Right ventricle myocardium inferior (tissue), 1 donor: ENCODE measurements at regions not wholly inside any gene's neighbourhood (a gene's known extent, or its start where the extent isn't known, plus 50 kb on each side); places are given as distances from the start of the nearest gene placed in this dataset.
A peak's percentile ranks its signal among the peaks of the same experiment; 100 is the strongest.

Source experiments
- ATAC-seq: fragments of 200-7000 bp; cut with Tn5 transposase; one replicate; pipeline ENCODE4 v1.9.1; 2020; ENCODE audit warnings: mild to moderate bottlenecking, moderate library complexity
- DNase-seq: peaks from one replicate; pipeline ENCODE4 v3.0.0; 2021; ENCODE audit errors: missing footprints
- intact Hi-C: fragments of 100-400 bp; cut with DNase I; formaldehyde crosslinking; loops from one replicate; pipeline ENCODE4 v1.11.0; 2022
- donor health status: DM: no; HTN: yes; CAD: no; lungs with severe emphysema.

DNA sequence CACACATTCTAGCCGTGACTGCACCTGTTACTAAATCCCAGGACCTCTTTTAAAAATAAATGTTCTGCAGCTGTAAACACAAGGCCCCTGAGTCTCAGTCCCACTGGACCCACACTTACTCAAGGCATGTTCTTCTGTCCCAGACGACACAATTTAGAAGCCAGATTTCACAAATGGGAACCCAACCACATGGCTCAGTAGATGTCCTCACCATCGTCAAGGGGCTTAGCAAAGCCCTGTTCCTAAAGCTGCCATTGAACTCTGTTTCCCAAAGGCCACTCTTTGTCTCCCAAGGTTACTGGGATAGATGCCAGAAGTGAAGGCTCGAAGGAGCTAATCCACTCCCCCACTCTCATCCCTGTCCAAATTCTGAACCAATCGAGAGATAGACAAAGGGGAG, 301.0 kb downstream of the GALR1 start:
- intact Hi-C loops, result no loop called here
- ATAC-seq, result peak; percentile 51
- no peak for DNase-seq

DNA sequence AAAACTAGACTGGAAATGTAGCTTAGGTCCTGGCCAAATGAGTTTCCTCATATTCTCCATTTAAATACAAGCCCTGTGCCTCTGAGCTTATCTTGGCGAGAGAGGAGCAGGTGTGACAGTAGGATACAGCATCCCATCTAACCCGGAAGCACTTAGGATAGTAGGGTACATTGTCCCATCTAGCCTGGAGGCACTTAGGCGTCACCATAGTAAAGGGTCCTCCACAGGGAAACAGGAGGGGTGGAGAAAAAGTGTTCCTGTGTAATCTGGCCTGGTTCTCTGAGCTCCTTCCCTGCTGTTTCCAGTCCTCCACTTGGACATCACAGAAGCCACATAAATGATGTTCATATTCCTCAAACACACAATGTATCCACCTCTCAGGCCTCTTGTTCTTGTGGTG, 301.4 kb downstream of the GALR1 start:
- intact Hi-C loops, result no loop called here
- ATAC-seq (no peak), DNase-seq (no peak)

DNA sequence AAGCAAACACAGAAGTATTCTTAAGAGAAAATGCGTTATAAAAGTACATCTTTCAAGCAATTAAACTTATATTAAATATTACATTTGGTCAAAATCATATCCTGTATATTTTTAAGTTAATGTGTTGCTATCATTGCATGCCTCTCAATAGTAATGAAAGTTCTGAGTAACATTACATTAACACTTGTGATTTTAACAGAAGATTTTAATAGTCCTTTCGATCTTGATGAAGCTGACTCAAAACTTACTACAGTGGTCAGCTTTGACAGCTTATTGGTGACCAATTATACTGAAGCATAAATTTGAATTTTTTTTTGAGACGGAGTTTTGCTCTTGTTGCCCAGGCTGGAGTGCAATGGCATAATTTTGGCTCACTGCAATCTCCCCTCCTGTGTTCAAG, 303.3 kb downstream of the GALR1 start:
- ATAC-seq, result no peak
- intact Hi-C loops, result no loop called here
- DNase-seq, result no peak

DNA sequence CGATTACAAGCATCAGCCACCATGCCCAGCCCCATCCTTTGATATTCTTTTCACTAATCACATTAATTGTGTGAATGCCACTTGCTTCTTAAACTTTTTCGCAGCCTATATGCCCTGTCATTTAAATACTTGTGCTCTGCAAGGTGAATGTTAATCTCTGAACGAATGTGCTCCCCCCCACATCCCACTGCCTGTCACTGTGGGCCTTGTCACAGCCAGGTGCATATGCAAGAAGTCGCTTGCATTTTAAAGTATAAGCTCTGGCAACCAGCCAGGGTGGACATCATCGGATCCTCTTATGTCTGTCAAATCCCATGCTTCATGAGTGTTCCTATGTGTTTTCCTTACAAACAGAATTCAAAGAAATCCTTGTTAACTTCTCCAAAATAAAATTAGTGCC, 304.4 kb downstream of the GALR1 start:
- DNase-seq (no peak), ATAC-seq (no peak)
- intact Hi-C loops, result no loop called here

DNA sequence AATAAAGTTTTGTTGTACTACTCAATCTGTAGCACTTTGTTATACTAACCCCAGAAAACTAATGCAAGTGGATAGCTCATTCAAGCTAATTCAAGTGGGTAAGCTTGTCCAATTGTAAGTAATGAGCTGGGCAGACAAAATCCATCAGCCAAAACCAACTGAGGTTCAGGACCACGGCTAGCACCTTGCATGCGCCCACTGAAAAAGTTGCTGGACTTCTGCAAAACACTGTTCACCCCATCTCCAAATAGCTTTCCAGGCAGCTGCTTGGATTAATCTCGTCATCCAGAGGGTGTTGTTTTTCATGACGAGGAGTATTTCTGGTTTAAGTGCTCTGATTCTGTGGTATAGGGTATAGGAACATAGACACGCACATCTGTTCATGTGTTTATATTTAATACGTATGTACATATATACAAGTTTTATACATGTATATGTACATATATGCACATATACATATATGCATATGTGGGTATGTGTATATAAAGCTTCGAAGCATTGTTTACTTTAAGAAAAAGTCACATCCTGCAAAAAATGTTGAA, 307.5 kb downstream of the GALR1 start:
- ATAC-seq (no peak), DNase-seq (no peak)
- intact Hi-C loops, result no loop called here

DNA sequence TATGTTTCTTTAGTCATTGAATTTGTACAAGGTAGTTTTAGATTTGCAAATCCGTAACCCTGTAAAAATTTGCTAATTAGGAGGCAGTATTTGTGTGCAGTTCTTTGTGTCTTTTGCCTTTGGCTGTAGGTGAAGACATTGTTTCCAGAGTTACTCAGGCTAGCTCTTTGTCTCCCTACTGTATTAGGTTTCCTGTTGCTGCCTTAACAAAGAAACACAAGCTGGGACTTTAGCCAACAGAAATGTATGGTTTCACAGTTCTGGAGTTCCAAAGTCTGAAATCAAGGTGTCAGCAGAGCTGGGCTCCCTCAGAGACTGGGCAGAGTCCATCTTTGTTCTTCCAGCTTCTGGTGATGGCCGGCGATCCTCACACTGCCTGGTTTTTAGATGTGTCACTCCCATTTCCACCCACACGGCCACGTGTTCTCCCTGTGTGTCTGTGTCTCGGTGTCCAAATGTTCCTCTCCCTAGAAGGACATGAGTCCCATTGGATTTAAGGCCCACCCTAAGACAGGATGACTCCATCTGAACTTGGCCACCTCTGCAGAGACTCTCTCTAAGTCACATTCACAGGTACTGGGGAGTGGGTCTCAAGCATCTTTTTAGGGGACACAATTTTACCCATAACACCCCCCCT, 309.7 kb downstream of the GALR1 start:
- ATAC-seq, result no peak
- intact Hi-C loops, result no loop called here

DNA sequence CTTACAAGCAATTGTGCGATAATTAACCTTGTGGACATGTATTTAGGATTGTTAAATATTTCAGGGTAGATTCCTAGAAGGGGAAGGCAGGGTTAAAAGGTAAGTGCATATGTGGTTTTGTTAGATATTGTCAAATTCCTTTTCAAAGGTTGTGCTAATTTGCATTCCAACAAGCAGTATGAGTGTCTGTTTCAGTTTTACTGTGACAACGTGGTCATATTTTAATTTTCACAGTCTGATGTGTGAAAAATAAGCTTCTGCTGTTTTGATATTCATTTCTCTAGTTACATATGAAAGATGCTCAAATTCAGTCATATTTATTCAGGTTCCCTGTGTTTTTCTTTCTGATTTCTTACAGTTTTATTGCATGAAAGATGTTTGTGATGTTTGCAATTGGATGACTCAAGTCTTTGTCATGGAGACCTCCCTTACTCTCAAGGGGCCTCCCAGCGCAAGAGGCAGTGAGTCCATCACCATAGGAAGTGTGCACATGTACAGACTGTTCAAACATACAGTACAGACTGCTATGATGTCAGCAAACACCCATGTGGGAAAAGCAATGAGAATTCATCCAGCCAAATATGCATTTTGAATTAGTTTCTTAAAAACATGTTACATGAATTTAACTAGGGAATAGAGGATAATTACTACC, 310.8 kb downstream of the GALR1 start:
- no peak for ATAC-seq
- intact Hi-C loops, result no loop called here
- DNase-seq, result no peak

More for the DNA sequence above, 309.7 kb downstream of the GALR1 start:
- DNase-seq, result no peak

DNA sequence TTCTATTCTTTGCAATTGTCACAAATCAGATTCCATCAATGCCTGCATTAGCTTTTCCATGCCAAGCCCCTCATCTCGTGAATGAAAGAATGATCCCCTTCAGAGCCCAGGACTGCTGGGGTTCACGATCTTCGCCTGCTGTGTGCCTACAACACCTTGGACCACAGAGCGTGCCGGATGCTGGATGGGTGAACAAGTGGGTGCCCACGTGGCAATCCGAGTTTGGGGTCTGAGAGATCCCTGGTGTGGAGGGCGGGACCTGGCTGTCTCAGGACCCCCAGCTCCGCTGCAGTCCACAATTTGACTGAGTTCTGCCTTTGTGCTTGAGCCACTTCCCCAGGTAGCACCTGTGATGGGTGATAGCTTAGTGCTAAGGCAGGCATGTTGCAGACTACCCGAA, 317.0 kb downstream of the GALR1 start:
- intact Hi-C loops, result no loop called here
- ATAC-seq, result no peak
- DNase-seq, result no peak

DNA sequence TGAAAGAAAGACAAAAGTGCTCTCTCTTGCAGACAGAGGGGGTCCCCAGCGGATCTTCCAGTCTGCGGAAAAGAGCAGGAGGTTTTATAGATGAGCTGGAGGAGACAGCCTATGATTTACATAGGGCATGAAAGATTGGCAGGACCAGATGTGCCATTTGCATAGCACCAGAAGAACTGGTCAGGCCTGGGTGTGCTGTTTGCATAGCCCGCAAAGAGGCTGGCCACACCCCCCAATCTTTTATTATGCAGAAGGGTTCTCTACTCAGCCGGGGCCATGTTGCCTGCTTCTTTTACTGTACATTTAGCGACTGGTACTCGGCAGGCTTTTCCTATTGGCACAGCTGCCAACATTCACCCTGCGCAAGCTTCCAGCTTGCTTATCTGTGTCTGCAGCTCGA, 317.6 kb downstream of the GALR1 start:
- no peak for ATAC-seq
- intact Hi-C loops, result no loop called here
- DNase-seq, result no peak

DNA sequence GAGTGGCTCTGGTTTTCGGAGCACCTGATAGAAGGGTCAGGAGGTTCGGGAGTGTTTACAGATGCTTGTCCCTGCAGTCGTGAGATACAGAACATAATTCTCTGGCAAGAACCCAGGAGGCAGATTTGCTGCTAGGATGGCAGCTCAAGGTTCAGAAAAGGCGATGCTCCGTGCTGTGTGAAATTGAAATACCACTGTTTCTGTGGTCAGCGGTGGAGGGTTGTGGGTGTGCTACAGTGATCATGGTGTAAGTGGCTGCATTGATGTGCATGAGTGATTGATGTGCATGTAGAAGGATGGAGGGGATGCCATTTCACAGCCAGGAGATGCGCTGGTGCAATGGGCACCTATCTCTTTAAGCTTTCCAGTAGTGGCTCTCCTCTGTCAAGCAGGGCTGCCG, 322.1 kb downstream of the GALR1 start:
- no peak for DNase-seq
- ATAC-seq, result no peak
- intact Hi-C loops, result no loop called here

DNA sequence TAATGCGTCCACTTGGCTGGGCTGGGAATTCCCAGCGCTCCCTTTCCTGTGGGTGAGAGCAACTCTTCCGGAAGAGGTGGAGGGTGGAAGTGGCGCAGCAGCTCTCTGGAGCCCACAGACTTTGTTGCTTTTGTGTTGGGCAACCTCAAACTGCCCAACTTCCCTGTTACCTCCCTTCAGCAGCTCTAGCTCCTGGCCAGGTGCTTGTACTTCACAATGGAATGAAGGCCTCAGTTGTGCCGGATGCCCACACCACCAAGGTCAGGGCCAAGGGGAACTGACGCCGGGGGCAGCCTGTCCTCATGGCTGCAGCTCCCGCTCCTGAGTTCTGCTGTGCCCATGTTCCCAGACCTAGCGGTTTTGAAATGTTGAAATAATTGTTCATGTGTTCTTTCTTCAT, 322.9 kb downstream of the GALR1 start:
- DNase-seq (no peak), ATAC-seq (no peak)
- intact Hi-C loops, result no loop called here

DNA sequence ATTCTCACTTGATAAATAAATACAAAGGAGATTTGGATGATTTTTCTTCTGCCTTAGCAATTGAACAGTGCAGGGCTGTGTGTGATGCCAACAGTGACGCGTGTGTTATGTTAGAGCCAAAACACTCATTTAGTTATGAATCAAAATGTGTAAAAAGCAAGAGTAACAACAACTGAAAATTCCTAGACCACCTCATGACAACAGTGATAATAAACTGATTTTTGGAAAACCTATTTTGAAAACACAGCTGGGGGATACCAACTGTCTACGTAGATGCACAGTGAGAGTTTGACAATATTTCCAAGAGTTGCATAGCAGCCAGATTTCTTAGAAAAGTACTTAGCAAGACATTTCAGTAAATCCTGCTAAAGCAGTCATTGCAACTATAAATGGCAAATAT, 323.9 kb downstream of the GALR1 start:
- ATAC-seq (no peak), DNase-seq (no peak)
- intact Hi-C loops, result no loop called here

DNA sequence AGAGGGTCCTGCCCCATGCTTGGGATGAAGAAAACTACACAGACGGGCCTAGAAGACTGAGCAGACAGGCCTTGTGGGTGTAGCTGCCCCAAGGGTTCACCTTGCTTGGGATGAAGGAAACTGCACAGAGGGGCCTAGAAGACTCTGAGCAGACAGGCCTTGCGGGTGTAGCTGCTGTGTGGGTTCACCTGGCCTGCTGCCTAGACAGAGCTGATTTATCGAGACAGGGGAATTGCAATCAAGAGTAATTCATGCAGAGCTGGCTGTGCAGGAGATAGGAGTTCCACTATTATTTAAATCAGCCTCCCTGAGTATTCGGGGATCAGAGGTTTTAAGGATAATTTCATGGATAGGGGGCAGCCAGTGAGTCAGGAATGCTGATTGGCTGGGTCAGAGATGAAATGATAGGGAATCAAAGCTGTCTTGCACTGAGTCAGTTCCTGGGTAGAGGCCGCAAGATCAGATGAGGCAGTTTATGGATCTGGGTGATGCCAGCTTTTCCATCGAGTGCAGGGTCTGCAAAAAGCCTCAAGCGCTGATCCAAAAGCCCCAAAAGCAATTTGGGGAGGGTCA, 341.4 kb downstream of the GALR1 start:
- DNase-seq (no peak), ATAC-seq (no peak)
- intact Hi-C loops, result no loop called here

DNA sequence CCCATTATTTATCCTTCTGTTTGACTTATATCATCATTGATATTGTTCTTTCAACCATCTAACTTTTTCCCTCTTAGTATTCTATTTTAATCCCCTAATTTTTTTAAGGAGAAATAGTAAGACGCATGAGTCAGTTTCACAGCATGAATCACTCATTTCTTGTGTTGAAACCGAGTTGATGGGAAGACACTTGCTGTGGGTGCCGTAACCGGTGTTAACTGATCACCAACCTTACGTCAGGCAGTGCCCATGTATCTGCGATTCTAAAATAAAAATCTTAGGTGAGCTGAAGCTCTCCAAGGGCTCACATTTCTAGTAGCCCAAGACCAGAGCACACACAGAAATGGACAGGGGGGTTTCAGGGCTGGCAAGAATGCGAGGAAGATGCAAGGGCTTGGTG, 348.1 kb downstream of the GALR1 start:
- ATAC-seq (no peak), DNase-seq (no peak)
- intact Hi-C loops, result no loop called here

DNA sequence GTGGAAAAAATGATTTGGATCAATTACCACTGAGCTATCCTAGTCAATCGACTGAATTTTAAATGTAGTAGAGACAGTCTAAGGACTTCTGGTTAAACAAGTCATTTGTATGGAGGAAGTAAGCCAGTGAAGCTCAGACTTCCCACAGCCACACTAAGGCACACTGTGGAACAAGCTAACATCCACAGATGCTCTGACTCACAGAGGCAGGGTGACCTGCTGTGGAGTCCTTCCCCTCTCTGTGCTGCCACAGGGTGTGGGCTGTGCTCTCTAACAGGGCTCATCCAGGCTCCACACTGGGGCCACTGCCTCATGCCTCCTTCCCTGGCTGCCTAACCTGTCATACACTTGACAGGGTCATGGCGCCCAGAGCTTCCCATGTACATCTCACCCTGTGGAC, 351.0 kb downstream of the GALR1 start:
- ATAC-seq (no peak), DNase-seq (no peak)
- intact Hi-C loops, result no loop called here

DNA sequence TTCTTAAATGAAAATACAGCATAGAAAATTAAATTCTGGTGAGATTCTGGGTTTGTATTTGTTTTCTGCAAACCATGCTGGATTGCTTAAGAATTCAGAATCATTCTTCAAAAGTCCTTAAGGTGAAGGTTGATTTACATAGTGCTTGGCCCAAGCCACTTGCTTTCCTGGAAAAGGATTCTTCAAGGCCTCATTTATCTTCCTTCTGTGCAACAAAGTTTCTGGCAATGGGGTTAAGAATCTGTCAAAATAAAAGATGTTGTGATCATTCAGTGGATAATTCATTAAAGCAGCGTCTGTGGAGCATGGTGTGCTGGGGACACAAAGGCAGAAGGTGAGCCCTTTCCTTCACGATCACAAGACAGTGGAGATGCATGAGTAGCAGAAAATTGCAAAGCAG, 351.9 kb downstream of the GALR1 start:
- intact Hi-C loops, result no loop called here
- no peak for ATAC-seq
- DNase-seq, result no peak

DNA sequence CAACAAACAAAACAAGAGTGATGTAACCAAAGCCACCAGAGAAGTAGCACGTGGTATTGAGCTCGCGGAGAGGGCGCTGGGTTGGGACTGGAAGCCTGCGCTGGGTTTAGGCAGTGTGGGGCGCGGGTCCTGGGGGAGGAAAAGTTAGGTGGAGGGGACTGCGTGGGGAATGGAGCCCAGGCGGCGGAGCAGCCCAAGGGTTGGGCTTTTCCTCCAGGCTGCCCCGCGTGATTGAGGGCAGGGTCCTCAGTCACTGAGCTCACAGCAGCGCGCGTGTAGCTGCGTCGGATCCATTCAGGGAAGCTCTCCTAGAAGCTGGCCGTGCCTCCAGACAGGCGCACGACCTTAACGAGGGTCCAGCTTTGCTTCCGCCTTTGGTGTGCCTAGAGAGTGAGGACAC, 357.4 kb downstream of the GALR1 start:
- DNase-seq, result no peak
- no peak for ATAC-seq

DNA sequence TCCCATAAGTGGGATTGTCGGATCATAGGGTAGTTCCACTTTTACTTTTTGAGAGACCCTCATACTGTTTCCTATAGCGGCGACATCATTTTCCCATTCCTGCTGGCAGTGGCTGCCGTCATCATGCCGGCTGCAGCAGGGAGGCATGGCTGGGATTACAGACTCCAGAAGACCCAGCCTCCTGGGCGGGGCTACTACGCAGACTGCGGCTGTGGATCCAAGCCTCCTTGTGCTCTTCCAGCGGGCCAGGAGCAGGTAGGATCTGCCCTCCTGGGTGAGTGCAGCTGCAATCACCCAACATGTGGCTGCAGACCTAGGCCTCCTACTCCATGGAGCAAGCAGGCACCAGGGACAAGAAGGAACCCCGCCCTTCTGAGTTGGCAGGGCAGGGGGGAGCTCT, 359.2 kb downstream of the GALR1 start:
- no peak for DNase-seq
- intact Hi-C loops, result no loop called here
- no peak for ATAC-seq

More for the DNA sequence above, 357.4 kb downstream of the GALR1 start:
- intact Hi-C loops, result no loop called here

DNA sequence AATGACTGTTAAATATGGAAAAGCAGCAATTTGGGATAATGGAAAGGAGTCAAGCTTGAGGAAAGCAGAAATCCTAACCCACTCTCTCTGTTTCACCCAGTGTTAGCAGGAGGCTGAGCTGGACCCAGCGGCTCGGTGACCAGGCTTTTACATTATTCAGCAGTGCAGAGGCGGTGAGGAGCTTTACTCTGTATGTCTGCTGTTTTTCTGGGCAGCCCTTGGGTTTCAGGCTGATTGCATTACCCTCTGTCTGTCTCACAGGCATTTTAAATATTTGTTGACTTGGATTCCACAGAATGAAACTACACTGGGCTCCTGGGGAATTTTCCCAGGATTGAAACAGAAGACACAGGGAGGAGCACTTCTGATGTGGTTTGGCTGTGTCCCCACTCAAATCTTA, 368.0 kb downstream of the GALR1 start:
- DNase-seq (no peak), ATAC-seq (no peak)
- intact Hi-C loops, result no loop called here

DNA sequence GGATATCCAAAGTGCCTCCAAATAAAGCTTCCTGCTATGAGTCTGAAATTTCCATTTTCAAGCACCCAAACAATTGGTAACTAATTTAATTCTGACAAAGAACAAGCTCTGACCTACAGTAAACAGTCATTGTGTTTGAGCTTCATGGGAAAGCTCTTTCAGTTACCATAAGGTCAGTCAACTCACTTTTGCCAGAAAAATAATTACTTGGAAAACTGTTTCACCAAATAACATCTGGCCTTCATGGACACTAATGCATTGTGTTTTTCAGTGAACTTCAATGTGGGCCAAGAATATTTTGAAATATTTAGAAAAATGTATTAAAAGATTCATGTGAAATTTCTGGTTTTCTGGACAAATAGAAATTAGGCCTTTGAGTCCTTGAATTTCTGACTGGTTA, 369.9 kb downstream of the GALR1 start:
- intact Hi-C loops, result no loop called here
- DNase-seq (no peak), ATAC-seq (peak; percentile 69)
